ENCODE measurements at regions not wholly inside any gene's neighbourhood (a gene's known extent, or its start where the extent isn't known, plus 50 kb on each side); places are given as distances from the start of the nearest gene placed in this dataset.

DNA sequence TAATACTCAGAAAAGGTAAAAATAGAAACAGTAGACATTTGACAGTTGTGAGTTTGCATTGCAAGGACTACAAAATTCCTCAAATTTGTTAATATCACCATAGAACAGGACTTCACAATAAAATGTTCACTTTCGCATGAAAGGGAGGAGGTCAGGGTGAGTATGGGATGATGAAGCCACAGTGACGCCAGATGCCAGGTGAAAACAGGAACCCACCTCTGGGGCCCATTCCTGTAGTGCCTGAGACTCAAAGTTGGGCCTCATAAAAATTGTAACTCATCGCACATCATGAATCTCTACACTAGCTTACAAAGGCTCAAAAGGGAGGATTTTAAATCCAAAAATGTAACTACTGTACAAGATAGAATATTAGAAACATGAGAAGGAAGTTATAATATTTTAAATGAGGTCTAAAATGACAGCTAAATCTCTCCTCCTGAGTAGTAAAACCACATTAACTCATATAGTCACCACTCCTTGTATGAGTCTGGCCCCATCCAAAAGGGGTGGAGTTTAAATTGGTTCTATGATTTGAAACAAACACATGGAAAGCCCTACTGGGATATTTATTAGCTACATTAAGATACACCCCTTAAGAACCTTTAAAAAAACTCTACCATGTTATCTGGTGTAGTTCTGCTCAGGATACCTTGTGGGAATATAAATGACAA is 93.7 kb downstream of the ETS2 start:
- ChIA-PET SMC1A (ENCODE audit: uncharacterized antibody, unreplicated experiment) (no interaction called here), RAD21 (ENCODE audit: unreplicated experiment) (no interaction called here), POLR2A (no interaction called here), CTCF (no interaction called here)
- no peaks in the 10 kb centered on the region for H4K20me1 ChIP-seq (ENCODE audit: control insufficient read depth, insufficient read depth)
- H3K4me2 ChIP-seq (ENCODE audit: control insufficient read depth, insufficient read depth), result no peak overlapping the region
- H3K27ac ChIP-seq (ENCODE audit: control insufficient read depth, insufficient read depth), result no peak overlapping the region
- no TSS peak for BruUV-seq (replicated peaks)
- H3K27me3 ChIP-seq (replicated peaks in 1 of 2; ENCODE audit: control insufficient read depth in 2 of 2, insufficient read depth in 2 of 2, low read length in 1 of 2), result no peaks in the 10 kb centered on the region
- H3K4me1 ChIP-seq (ENCODE audit: control insufficient read depth, insufficient read depth, low read length), result no peaks in the 10 kb centered on the region
- DNase-seq (ENCODE audit: low read depth, low spot score), result no peak
- ATAC-seq, result no peak
- no peak overlapping the region for H3K4me3 ChIP-seq
- H3K9me3 ChIP-seq (replicated peaks; ENCODE audit: control insufficient read depth, insufficient read depth, low read length), result no peaks in the 10 kb centered on the region; the same call in 2 of the 3 replicates
- intact Hi-C loops (cut with micrococcal nuclease; ENCODE audit: unreplicated experiment) (no loop called here), in situ Hi-C loops (cut with MboI) (no loop called here)
- 51% methylated on average over 3 of the region's 3 CpGs for WGBS (ENCODE audit: insufficient coverage, insufficient replicate concordance, low lambda C conversion rate, missing lambda C conversion rate)
- H3K9ac ChIP-seq (ENCODE audit: control insufficient read depth, insufficient read depth, low read length), result no peak overlapping the region
- no peaks in the 10 kb centered on the region for H3K79me2 ChIP-seq (ENCODE audit: control insufficient read depth, insufficient read depth, low read length)
- FAIRE-seq, result no peak
- no peak overlapping the region for H2AFZ ChIP-seq (ENCODE audit: control insufficient read depth, low read depth, low read length)
- H3K36me3 ChIP-seq (ENCODE audit: control insufficient read depth in 2 of 2, insufficient read depth in 2 of 2, low read length in 1 of 2), result no peaks in the 10 kb centered on the region
- TF ChIP-seq, protein P1, sequence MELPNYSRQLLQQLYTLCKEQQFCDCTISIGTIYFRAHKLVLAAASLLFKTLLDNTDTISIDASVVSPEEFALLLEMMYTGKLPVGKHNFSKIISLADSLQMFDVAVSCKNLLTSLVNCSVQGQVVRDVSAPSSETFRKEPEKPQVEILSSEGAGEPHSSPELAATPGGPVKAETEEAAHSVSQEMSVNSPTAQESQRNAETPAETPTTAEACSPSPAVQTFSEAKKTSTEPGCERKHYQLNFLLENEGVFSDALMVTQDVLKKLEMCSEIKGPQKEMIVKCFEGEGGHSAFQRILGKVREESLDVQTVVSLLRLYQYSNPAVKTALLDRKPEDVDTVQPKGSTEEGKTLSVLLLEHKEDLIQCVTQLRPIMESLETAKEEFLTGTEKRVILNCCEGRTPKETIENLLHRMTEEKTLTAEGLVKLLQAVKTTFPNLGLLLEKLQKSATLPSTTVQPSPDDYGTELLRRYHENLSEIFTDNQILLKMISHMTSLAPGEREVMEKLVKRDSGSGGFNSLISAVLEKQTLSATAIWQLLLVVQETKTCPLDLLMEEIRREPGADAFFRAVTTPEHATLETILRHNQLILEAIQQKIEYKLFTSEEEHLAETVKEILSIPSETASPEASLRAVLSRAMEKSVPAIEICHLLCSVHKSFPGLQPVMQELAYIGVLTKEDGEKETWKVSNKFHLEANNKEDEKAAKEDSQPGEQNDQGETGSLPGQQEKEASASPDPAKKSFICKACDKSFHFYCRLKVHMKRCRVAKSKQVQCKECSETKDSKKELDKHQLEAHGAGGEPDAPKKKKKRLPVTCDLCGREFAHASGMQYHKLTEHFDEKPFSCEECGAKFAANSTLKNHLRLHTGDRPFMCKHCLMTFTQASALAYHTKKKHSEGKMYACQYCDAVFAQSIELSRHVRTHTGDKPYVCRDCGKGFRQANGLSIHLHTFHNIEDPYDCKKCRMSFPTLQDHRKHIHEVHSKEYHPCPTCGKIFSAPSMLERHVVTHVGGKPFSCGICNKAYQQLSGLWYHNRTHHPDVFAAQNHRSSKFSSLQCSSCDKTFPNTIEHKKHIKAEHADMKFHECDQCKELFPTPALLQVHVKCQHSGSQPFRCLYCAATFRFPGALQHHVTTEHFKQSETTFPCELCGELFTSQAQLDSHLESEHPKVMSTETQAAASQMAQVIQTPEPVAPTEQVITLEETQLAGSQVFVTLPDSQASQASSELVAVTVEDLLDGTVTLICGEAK (IDR thresholded peaks at IDR 0.05; ENCODE audit: borderline replicate concordance), result no peak
- TF ChIP-seq, protein P2, sequence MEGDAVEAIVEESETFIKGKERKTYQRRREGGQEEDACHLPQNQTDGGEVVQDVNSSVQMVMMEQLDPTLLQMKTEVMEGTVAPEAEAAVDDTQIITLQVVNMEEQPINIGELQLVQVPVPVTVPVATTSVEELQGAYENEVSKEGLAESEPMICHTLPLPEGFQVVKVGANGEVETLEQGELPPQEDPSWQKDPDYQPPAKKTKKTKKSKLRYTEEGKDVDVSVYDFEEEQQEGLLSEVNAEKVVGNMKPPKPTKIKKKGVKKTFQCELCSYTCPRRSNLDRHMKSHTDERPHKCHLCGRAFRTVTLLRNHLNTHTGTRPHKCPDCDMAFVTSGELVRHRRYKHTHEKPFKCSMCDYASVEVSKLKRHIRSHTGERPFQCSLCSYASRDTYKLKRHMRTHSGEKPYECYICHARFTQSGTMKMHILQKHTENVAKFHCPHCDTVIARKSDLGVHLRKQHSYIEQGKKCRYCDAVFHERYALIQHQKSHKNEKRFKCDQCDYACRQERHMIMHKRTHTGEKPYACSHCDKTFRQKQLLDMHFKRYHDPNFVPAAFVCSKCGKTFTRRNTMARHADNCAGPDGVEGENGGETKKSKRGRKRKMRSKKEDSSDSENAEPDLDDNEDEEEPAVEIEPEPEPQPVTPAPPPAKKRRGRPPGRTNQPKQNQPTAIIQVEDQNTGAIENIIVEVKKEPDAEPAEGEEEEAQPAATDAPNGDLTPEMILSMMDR (IDR thresholded peaks at IDR 0.05 in 2 of 3, conservative IDR thresholded peaks at IDR 0.05 in 1 of 3; ENCODE audit: control insufficient read depth in 2 of 3, extremely low read depth in 1 of 3, insufficient read depth in 1 of 3, low read depth in 3 of 3, low read length in 3 of 3), result no peak
- TF ChIP-seq NBN (IDR thresholded peaks at IDR 0.05) (no peak), POLR2A (IDR thresholded peaks at IDR 0.05; ENCODE audit: low read depth, low read length) (no peak), EP300 (IDR thresholded peaks at IDR 0.05; ENCODE audit: borderline replicate concordance in 1 of 2, control insufficient read depth in 1 of 2, low read depth in 2 of 2, low read length in 2 of 2) (no peak)

Data from GM12878 (cell line).